HG02885 (cell line): ENCODE measurements at regions not wholly inside any gene's neighbourhood (a gene's known extent, or its start where the extent isn't known, plus 50 kb on each side); places are given as distances from the start of the nearest gene placed in this dataset.

Experiments
- ATAC-seq: cut with Tn5 transposase; IDR thresholded peaks from one replicate; pipeline ENCODE4 v1.9.1; 2021; ENCODE audit warnings: mild to moderate bottlenecking; ENCODE audit not compliant: unreplicated experiment, poor library complexity

- ATAC-seq, result no peak
These were observed 153.6 kb downstream of the DRD1 start for GRCh38 chr5:175290379-175290778.

- no peak for ATAC-seq
These were observed 155.8 kb downstream of the DRD1 start for GRCh38 chr5:175288048-175288621.

GRCh38 chr5:175286981-175287380 lies 157.0 kb downstream of the DRD1 start:
- ATAC-seq, result no peak

- ATAC-seq, result no peak
These were observed 158.7 kb downstream of the DRD1 start for GRCh38 chr5:175285261-175285660.

- ATAC-seq, result no peak
These were observed 159.2 kb downstream of the DRD1 start for GRCh38 chr5:175284806-175285205.

- ATAC-seq, result no peak
These were observed 161.3 kb downstream of the DRD1 start for GRCh38 chr5:175282611-175283225.

- no peak for ATAC-seq
These were observed 162.3 kb downstream of the DRD1 start for GRCh38 chr5:175281714-175282113.

- no peak for ATAC-seq
These were observed 162.7 kb downstream of the DRD1 start for GRCh38 chr5:175281257-175281656.

GRCh38 chr5:175279506-175279905 lies 164.5 kb downstream of the DRD1 start:
- ATAC-seq, result no peak

GRCh38 chr5:175275748-175276147 lies 168.2 kb downstream of the DRD1 start:
- no peak for ATAC-seq

- ATAC-seq, result no peak
These were observed 168.9 kb downstream of the DRD1 start for GRCh38 chr5:175275097-175275496.

- ATAC-seq, result no peak
These were observed 169.8 kb downstream of the DRD1 start for GRCh38 chr5:175274171-175274570.

GRCh38 chr5:175264406-175264805 lies 179.6 kb downstream of the DRD1 start:
- ATAC-seq, result no peak

- ATAC-seq, result no peak
These were observed 180.2 kb downstream of the DRD1 start for GRCh38 chr5:175263776-175264175.

GRCh38 chr5:175261526-175261925 lies 182.5 kb downstream of the DRD1 start:
- no peak for ATAC-seq

- ATAC-seq, result no peak
These were observed 182.9 kb downstream of the DRD1 start for GRCh38 chr5:175261037-175261436.

- ATAC-seq, result no peak
These were observed 186.2 kb downstream of the DRD1 start for GRCh38 chr5:175257847-175258194.

GRCh38 chr5:175257128-175257846 lies 186.7 kb downstream of the DRD1 start:
- no peak for ATAC-seq

GRCh38 chr5:175254155-175254554 lies 189.8 kb downstream of the DRD1 start:
- no peak for ATAC-seq

GRCh38 chr5:175253597-175253996 lies 190.4 kb downstream of the DRD1 start:
- no peak for ATAC-seq

- ATAC-seq, result no peak
These were observed 191.7 kb downstream of the DRD1 start for GRCh38 chr5:175252234-175252805.

GRCh38 chr5:175250426-175250825 lies 193.6 kb downstream of the DRD1 start:
- ATAC-seq, result no peak
